ENCODE measurements at regions not wholly inside any gene's neighbourhood (a gene's known extent, or its start where the extent isn't known, plus 50 kb on each side); places are given as distances from the start of the nearest gene placed in this dataset.

DNA sequence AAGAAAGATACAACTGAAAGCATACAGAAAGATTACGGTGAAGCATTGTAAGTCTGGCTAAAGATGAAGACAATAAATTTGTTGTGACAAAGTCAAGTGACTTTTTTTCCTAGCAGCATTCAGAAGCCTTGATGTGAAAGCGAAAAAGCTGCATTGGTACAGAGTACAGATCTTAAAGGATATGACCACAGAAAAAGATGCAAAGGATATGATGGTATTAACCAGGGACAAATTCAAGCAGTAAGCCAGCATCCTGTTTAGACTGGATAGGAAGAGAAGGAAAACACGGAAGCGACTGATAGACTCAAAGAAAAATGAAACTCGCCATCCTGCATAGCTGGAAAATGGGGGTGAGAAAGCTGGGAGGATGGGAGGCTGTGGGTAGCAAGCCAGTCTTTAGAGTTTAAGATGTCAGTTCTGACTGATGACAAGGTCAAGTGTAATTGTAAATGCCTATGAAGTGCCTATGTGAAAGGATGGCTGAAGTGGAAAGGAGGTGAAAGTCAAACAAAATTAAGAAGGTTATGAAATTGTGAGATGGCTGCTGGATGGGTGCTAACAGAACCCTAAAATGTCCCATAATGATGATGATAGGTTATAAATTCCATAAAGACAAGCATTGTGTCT lies 92.4 kb downstream of the PHLDA1 start:
- H3K4me1 ChIP-seq (ENCODE audit: insufficient read depth, low read length, poor library complexity, severe bottlenecking), result peaks cover 6% of the 10 kb centered on the region
- no peak for TF ChIP-seq EZH2phosphoT487 (IDR thresholded peaks at IDR 0.05; ENCODE audit: borderline replicate concordance)
- TF ChIP-seq CTCF (conservative IDR thresholded peaks at IDR 0.05; ENCODE audit: low read length), result no peak
- H3K36me3 ChIP-seq (ENCODE audit: insufficient read depth, low read length), result no peaks in the 10 kb centered on the region
- no peak overlapping the region for H3K9ac ChIP-seq (ENCODE audit: low read depth, low read length, poor library complexity, severe bottlenecking)
- H3F3A ChIP-seq (ENCODE audit: low read depth), result no peaks in the 10 kb centered on the region
- no peaks in the 10 kb centered on the region for H3K9me3 ChIP-seq (ENCODE audit: insufficient read depth, low read depth, low read length)
- H3K4me2 ChIP-seq (ENCODE audit: low read depth, low read length, poor library complexity, severe bottlenecking), result no peak overlapping the region
- H2AFZ ChIP-seq (ENCODE audit: low read length), result no peak overlapping the region
- no peak overlapping the region for H3K4me3 ChIP-seq (ENCODE audit: low read length, poor library complexity, severe bottlenecking)
- no peaks in the 10 kb centered on the region for H3K27me3 ChIP-seq (ENCODE audit: insufficient read depth, low read length, poor library complexity, severe bottlenecking)
- no peaks in the 10 kb centered on the region for H4K20me1 ChIP-seq (ENCODE audit: insufficient read depth, low read length, poor library complexity, severe bottlenecking)
- no peaks in the 10 kb centered on the region for H3K79me2 ChIP-seq (ENCODE audit: insufficient read depth, low read length)
- no peaks in the 10 kb centered on the region for H3K9me2 ChIP-seq (replicated peaks; ENCODE audit: low read depth, low read length)

- H3K9ac ChIP-seq (ENCODE audit: low read depth, low read length, poor library complexity, severe bottlenecking), result no peak overlapping the region
- H3F3A ChIP-seq (ENCODE audit: low read depth), result no peaks in the 10 kb centered on the region
- no peaks in the 10 kb centered on the region for H3K79me2 ChIP-seq (ENCODE audit: insufficient read depth, low read length)
- H3K9me2 ChIP-seq (replicated peaks; ENCODE audit: low read depth, low read length), result no peaks in the 10 kb centered on the region
- H3K27me3 ChIP-seq (ENCODE audit: insufficient read depth, low read length, poor library complexity, severe bottlenecking), result no peaks in the 10 kb centered on the region
- no peaks in the 10 kb centered on the region for H3K36me3 ChIP-seq (ENCODE audit: insufficient read depth, low read length)
- H3K9me3 ChIP-seq (ENCODE audit: insufficient read depth, low read depth, low read length), result no peaks in the 10 kb centered on the region
- no peak overlapping the region for H3K4me3 ChIP-seq (ENCODE audit: low read length, poor library complexity, severe bottlenecking)
- H2AFZ ChIP-seq (ENCODE audit: low read length), result no peak overlapping the region
- H3K4me1 ChIP-seq (ENCODE audit: insufficient read depth, low read length, poor library complexity, severe bottlenecking), result no peaks in the 10 kb centered on the region
- TF ChIP-seq CTCF (conservative IDR thresholded peaks at IDR 0.05; ENCODE audit: low read length) (no peak), EZH2phosphoT487 (IDR thresholded peaks at IDR 0.05; ENCODE audit: borderline replicate concordance) (no peak)
- no peak overlapping the region for H3K4me2 ChIP-seq (ENCODE audit: low read depth, low read length, poor library complexity, severe bottlenecking)
- no peaks in the 10 kb centered on the region for H4K20me1 ChIP-seq (ENCODE audit: insufficient read depth, low read length, poor library complexity, severe bottlenecking)
These were observed 93.4 kb downstream of the PHLDA1 start for GRCh38 chr12:75938189-75938588.

DNA sequence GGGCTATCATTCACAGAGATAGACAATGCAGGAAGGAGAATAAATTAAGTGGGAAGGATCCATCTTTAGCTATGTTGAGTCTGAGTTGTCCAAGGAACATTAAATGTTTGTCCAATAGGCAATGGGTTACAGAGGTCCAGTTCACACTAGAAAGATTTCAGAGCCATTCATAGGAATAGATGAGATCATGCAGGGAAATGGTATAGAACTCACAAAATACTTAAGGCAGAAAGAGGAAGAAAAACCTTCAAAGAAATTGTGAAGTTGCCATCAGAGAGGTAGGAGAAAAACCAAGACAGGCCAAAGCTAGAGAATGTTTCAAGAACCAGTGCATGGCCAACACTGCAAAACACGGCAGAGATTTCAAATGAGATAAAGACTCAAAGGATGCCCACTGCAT lies 94.1 kb downstream of the PHLDA1 start:
- H3K36me3 ChIP-seq (ENCODE audit: insufficient read depth, low read length), result no peaks in the 10 kb centered on the region

More for the DNA sequence above, 94.1 kb downstream of the PHLDA1 start:
- no peak overlapping the region for H3K4me2 ChIP-seq (ENCODE audit: low read depth, low read length, poor library complexity, severe bottlenecking)
- TF ChIP-seq EZH2phosphoT487 (IDR thresholded peaks at IDR 0.05; ENCODE audit: borderline replicate concordance) (no peak), CTCF (conservative IDR thresholded peaks at IDR 0.05; ENCODE audit: low read length) (no peak)
- H3K4me1 ChIP-seq (ENCODE audit: insufficient read depth, low read length, poor library complexity, severe bottlenecking), result no peaks in the 10 kb centered on the region
- no peak overlapping the region for H3K9ac ChIP-seq (ENCODE audit: low read depth, low read length, poor library complexity, severe bottlenecking)
- H3F3A ChIP-seq (ENCODE audit: low read depth), result no peaks in the 10 kb centered on the region
- no peaks in the 10 kb centered on the region for H3K27me3 ChIP-seq (ENCODE audit: insufficient read depth, low read length, poor library complexity, severe bottlenecking)
- H3K79me2 ChIP-seq (ENCODE audit: insufficient read depth, low read length), result no peaks in the 10 kb centered on the region
- H3K9me2 ChIP-seq (replicated peaks; ENCODE audit: low read depth, low read length), result no peaks in the 10 kb centered on the region
- no peak overlapping the region for H2AFZ ChIP-seq (ENCODE audit: low read length)
- H4K20me1 ChIP-seq (ENCODE audit: insufficient read depth, low read length, poor library complexity, severe bottlenecking), result no peaks in the 10 kb centered on the region
- H3K4me3 ChIP-seq (ENCODE audit: low read length, poor library complexity, severe bottlenecking), result no peak overlapping the region
- no peaks in the 10 kb centered on the region for H3K9me3 ChIP-seq (ENCODE audit: insufficient read depth, low read depth, low read length)

Data from Loucy (cell line).